ENCODE measurements at regions not wholly inside any gene's neighbourhood (a gene's known extent, or its start where the extent isn't known, plus 50 kb on each side); places are given as distances from the start of the nearest gene placed in this dataset.

DNA sequence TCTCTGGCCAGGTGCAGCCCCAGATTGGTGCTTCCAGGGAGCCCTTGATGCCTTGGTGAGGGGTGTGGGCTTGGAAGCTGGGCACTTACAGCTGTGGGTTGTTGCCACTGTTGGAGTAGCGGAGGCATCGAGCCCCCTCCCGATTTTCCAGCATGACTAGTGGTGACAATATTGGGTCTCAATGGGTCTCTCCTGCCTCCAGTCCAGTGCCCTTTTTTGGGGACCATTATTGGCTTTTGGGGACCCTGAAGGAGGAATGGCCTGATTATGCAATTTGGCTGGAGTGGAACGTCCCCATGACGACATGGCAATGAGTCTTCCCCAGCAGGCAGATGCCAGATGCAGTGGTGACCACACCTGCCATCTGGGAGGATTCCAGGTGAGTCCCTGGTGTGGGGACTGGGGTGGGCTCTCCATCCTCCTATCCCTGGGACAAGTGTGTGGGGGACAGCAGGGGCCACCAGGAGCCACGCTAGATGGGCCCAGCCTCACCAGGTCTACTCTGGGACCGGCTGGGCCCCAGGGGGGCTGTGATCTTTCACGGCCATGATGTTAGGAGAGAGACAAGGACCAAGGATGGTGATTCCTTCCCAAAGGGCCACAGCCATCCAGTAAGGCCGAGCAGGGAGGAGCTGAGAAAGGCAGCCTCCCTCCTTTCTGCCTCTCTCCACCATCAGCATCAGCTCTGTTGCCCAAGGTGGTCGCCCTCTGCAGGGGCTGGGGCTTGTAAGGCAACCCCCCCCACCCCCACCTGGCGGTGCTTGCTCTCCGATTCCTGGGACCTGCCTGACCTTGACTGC is 196.8 kb downstream of the GOLGA6L6 start:
- no peak for TF ChIP-seq EZH2 (IDR thresholded peaks at IDR 0.05; ENCODE audit: borderline replicate concordance, insufficient read depth, low read depth, low read length, poor library complexity, severe bottlenecking)
- TF ChIP-seq, protein P1, sequence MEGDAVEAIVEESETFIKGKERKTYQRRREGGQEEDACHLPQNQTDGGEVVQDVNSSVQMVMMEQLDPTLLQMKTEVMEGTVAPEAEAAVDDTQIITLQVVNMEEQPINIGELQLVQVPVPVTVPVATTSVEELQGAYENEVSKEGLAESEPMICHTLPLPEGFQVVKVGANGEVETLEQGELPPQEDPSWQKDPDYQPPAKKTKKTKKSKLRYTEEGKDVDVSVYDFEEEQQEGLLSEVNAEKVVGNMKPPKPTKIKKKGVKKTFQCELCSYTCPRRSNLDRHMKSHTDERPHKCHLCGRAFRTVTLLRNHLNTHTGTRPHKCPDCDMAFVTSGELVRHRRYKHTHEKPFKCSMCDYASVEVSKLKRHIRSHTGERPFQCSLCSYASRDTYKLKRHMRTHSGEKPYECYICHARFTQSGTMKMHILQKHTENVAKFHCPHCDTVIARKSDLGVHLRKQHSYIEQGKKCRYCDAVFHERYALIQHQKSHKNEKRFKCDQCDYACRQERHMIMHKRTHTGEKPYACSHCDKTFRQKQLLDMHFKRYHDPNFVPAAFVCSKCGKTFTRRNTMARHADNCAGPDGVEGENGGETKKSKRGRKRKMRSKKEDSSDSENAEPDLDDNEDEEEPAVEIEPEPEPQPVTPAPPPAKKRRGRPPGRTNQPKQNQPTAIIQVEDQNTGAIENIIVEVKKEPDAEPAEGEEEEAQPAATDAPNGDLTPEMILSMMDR (IDR thresholded peaks at IDR 0.05), result no peak
